ENCODE measurements at regions not wholly inside any gene's neighbourhood (a gene's known extent, or its start where the extent isn't known, plus 50 kb on each side); places are given as distances from the start of the nearest gene placed in this dataset.

GRCh38 chr2:238754259-238754658 lies 93.6 kb upstream of the TWIST2 start:
- ChIA-PET POLR2A (no interaction called here), CTCF (no interaction called here)
- TF ChIP-seq TRIM28 (IDR thresholded peaks at IDR 0.05; ENCODE audit: borderline replicate concordance, low read length) (no peak), ZNF658 (tag by site-specific recombination; IDR thresholded peaks at IDR 0.05) (no peak), ZNF610 (tag by site-specific recombination; IDR thresholded peaks at IDR 0.05; ENCODE audit: borderline replicate concordance) (no peak), ZNF280D (tag by site-specific recombination; IDR thresholded peaks at IDR 0.05) (no peak), EGR2 (tag by site-specific recombination; IDR thresholded peaks at IDR 0.05; ENCODE audit: low read depth) (no peak), ZFHX2 (tag by site-specific recombination; conservative IDR thresholded peaks at IDR 0.05) (no peak), HOXC10 (CRISPR knock-in tag; IDR thresholded peaks at IDR 0.05) (no peak), HOXA7 (CRISPR knock-in tag; IDR thresholded peaks at IDR 0.05; ENCODE audit: borderline replicate concordance) (no peak), ZNF221 (tag by site-specific recombination; IDR thresholded peaks at IDR 0.05; ENCODE audit: borderline replicate concordance) (no peak), ZBTB21 (tag by site-specific recombination; IDR thresholded peaks at IDR 0.05) (no peak), ZSCAN30 (tag by site-specific recombination; IDR thresholded peaks at IDR 0.05) (no peak), ZNF747 (tag by site-specific recombination; IDR thresholded peaks at IDR 0.05) (no peak), ZNF155 (tag by site-specific recombination; IDR thresholded peaks at IDR 0.05) (no peak), ZNF19 (tag by site-specific recombination; IDR thresholded peaks at IDR 0.05; ENCODE audit: low read depth) (no peak), ZNF239 (tag by site-specific recombination; IDR thresholded peaks at IDR 0.05) (no peak), MEIS1 (CRISPR knock-in tag; IDR thresholded peaks at IDR 0.05; ENCODE audit: borderline replicate concordance) (no peak), TSHZ1 (tag by site-specific recombination; IDR thresholded peaks at IDR 0.05; ENCODE audit: borderline replicate concordance) (no peak), HOXD13 (CRISPR knock-in tag; IDR thresholded peaks at IDR 0.05; ENCODE audit: borderline replicate concordance) (no peak), ZFP41 (tag by site-specific recombination; IDR thresholded peaks at IDR 0.05; ENCODE audit: borderline replicate concordance) (no peak), ZNF626 (tag by site-specific recombination; IDR thresholded peaks at IDR 0.05) (no peak)
- Histone ChIP-seq H3K27ac (ENCODE audit: extremely low read depth, low read depth, low read length) (no peak overlapping the region), H3K36me3 (ENCODE audit: control insufficient read depth in 2 of 2, insufficient read depth in 1 of 2, low read length in 2 of 2) (no peaks in the 10 kb centered on the region), H3K9me3 (ENCODE audit: control insufficient read depth, insufficient read depth, low read depth, low read length) (no peaks in the 10 kb centered on the region), H3K4me3 (ENCODE audit: low read depth, low read length) (no peak overlapping the region), H3K4me1 (ENCODE audit: control insufficient read depth, insufficient read depth, low read length) (no peaks in the 10 kb centered on the region)

- ChIA-PET POLR2A (no interaction called here), CTCF (interaction anchor here (0.7 kb wide), 1 partner anchor 18 kb away, joined by 3 read pairs; no protein-coding TSS in a partner anchor)
- no peak for TF ChIP-seq ZBTB17 (tag by site-specific recombination; IDR thresholded peaks at IDR 0.05)
- TF ChIP-seq KLF8 (tag by site-specific recombination; IDR thresholded peaks at IDR 0.05): no peak
- no peak for TF ChIP-seq ZNF530 (tag by site-specific recombination; IDR thresholded peaks at IDR 0.05; ENCODE audit: low read depth)
- no peak for TF ChIP-seq ZBTB7A (tag by site-specific recombination; IDR thresholded peaks at IDR 0.05; ENCODE audit: low read depth)
- peak; percentile 83 for TF ChIP-seq REST (tag by site-specific recombination; IDR thresholded peaks at IDR 0.05)
- no peaks in the 10 kb centered on the region for H3K36me3 ChIP-seq (ENCODE audit: control insufficient read depth in 2 of 2, insufficient read depth in 1 of 2, low read length in 2 of 2)
- H3K4me1 ChIP-seq (ENCODE audit: control insufficient read depth, insufficient read depth, low read length): no peaks in the 10 kb centered on the region
- no peak overlapping the region for H3K27ac ChIP-seq (ENCODE audit: extremely low read depth, low read depth, low read length)
- H3K9me3 ChIP-seq (ENCODE audit: control insufficient read depth, insufficient read depth, low read depth, low read length): no peaks in the 10 kb centered on the region
- H3K4me3 ChIP-seq (ENCODE audit: low read depth, low read length): no peak overlapping the region
These were observed 86.0 kb upstream of the TWIST2 start for GRCh38 chr2:238761868-238762267.
